ENCODE measurements at regions not wholly inside any gene's neighbourhood (a gene's known extent, or its start where the extent isn't known, plus 50 kb on each side); places are given as distances from the start of the nearest gene placed in this dataset.
"Not testable (repeated sequence)": the region's sequence is repeated elsewhere in the genome, so short reads cannot be mapped to it uniquely, and the experiment has no call there.

GRCh38 chr7:128598946-128599345, 73.1 kb upstream of the GARIN1A start:
- not testable (repeated sequence) for H3K27ac ChIP-seq (ENCODE audit: low read depth, low read length); H4K20me1 ChIP-seq (ENCODE audit: low read depth, low read length)

GRCh38 chr7:128608678-128609421, 63.2 kb upstream of the GARIN1A start:
- H3F3A ChIP-seq (ENCODE audit: insufficient read depth); H3K79me2 ChIP-seq (ENCODE audit: insufficient read depth, low read length); H2AFZ ChIP-seq (ENCODE audit: low read depth, low read length, severe bottlenecking); H3K9me2 ChIP-seq (replicated peaks; ENCODE audit: insufficient read depth, low read length); H4K20me1 ChIP-seq (ENCODE audit: low read depth, low read length); H3K9me3 ChIP-seq (ENCODE audit: insufficient read depth, low read length); H3K27me3 ChIP-seq (ENCODE audit: low read length); H3K36me3 ChIP-seq (ENCODE audit: low read length); H3K4me3 ChIP-seq (ENCODE audit: insufficient read depth, low read length, poor library complexity, severe bottlenecking): not testable (repeated sequence)
- Histone ChIP-seq H3K9ac (ENCODE audit: low read length) (peak overlapping the region; percentile 48), H3K27ac (ENCODE audit: low read depth, low read length) (peak overlapping the region; percentile 34; the same call in 1 of the 2 replicates), H3K4me2 (ENCODE audit: low read depth, low read length, poor library complexity, severe bottlenecking) (peak overlapping the region; percentile 63)
- peak; percentile 35 for TF ChIP-seq CTCF (IDR thresholded peaks at IDR 0.05; ENCODE audit: insufficient read depth, low read length, poor library complexity, severe bottlenecking)

More at GRCh38 chr7:128598946-128599345, 73.1 kb upstream of the GARIN1A start:
- not testable (repeated sequence) for H3K9me2 ChIP-seq (replicated peaks; ENCODE audit: insufficient read depth, low read length); H3K36me3 ChIP-seq (ENCODE audit: low read length); H2AFZ ChIP-seq (ENCODE audit: low read depth, low read length, severe bottlenecking); H3K9ac ChIP-seq (ENCODE audit: low read length); H3K4me2 ChIP-seq (ENCODE audit: low read depth, low read length, poor library complexity, severe bottlenecking); H3F3A ChIP-seq (ENCODE audit: insufficient read depth); H3K27me3 ChIP-seq (ENCODE audit: low read length); H3K79me2 ChIP-seq (ENCODE audit: insufficient read depth, low read length); H3K9me3 ChIP-seq (ENCODE audit: insufficient read depth, low read length); H3K4me3 ChIP-seq (ENCODE audit: insufficient read depth, low read length, poor library complexity, severe bottlenecking)

GRCh38 chr7:128613366-128613765, 58.7 kb upstream of the GARIN1A start:
- H3K4me3 ChIP-seq (ENCODE audit: insufficient read depth, low read length, poor library complexity, severe bottlenecking); H3K9me3 ChIP-seq (ENCODE audit: insufficient read depth, low read length); H3K27ac ChIP-seq (ENCODE audit: low read depth, low read length); H2AFZ ChIP-seq (ENCODE audit: low read depth, low read length, severe bottlenecking); H4K20me1 ChIP-seq (ENCODE audit: low read depth, low read length); H3K4me2 ChIP-seq (ENCODE audit: low read depth, low read length, poor library complexity, severe bottlenecking); H3K9ac ChIP-seq (ENCODE audit: low read length); H3K79me2 ChIP-seq (ENCODE audit: insufficient read depth, low read length); H3F3A ChIP-seq (ENCODE audit: insufficient read depth); H3K36me3 ChIP-seq (ENCODE audit: low read length); H3K9me2 ChIP-seq (replicated peaks; ENCODE audit: insufficient read depth, low read length); H3K27me3 ChIP-seq (ENCODE audit: low read length): not testable (repeated sequence)

- H3K9ac ChIP-seq (ENCODE audit: low read length); H3K79me2 ChIP-seq (ENCODE audit: insufficient read depth, low read length); H3K4me3 ChIP-seq (ENCODE audit: insufficient read depth, low read length, poor library complexity, severe bottlenecking); H3K27me3 ChIP-seq (ENCODE audit: low read length); H3K27ac ChIP-seq (ENCODE audit: low read depth, low read length); H3K4me2 ChIP-seq (ENCODE audit: low read depth, low read length, poor library complexity, severe bottlenecking); H3K9me3 ChIP-seq (ENCODE audit: insufficient read depth, low read length); H3K9me2 ChIP-seq (replicated peaks; ENCODE audit: insufficient read depth, low read length); H4K20me1 ChIP-seq (ENCODE audit: low read depth, low read length); H2AFZ ChIP-seq (ENCODE audit: low read depth, low read length, severe bottlenecking); H3K36me3 ChIP-seq (ENCODE audit: low read length); H3F3A ChIP-seq (ENCODE audit: insufficient read depth): not testable (repeated sequence)
Measured at GRCh38 chr7:128614812-128615211, 57.3 kb upstream of the GARIN1A start.

- not testable (repeated sequence) for H3K9ac ChIP-seq (ENCODE audit: low read length); H3K79me2 ChIP-seq (ENCODE audit: insufficient read depth, low read length); H4K20me1 ChIP-seq (ENCODE audit: low read depth, low read length); H3K4me2 ChIP-seq (ENCODE audit: low read depth, low read length, poor library complexity, severe bottlenecking); H3K27ac ChIP-seq (ENCODE audit: low read depth, low read length); H3K36me3 ChIP-seq (ENCODE audit: low read length); H3K9me3 ChIP-seq (ENCODE audit: insufficient read depth, low read length); H2AFZ ChIP-seq (ENCODE audit: low read depth, low read length, severe bottlenecking); H3K9me2 ChIP-seq (replicated peaks; ENCODE audit: insufficient read depth, low read length); H3K4me3 ChIP-seq (ENCODE audit: insufficient read depth, low read length, poor library complexity, severe bottlenecking); H3K27me3 ChIP-seq (ENCODE audit: low read length); H3F3A ChIP-seq (ENCODE audit: insufficient read depth)
Measured at GRCh38 chr7:128616799-128617198, 55.3 kb upstream of the GARIN1A start.

Data from SU-DHL-6 (cell line).